Loucy (cell line): ENCODE measurements at regions not wholly inside any gene's neighbourhood (a gene's known extent, or its start where the extent isn't known, plus 50 kb on each side); places are given as distances from the start of the nearest gene placed in this dataset.

ENCODE experiments used
- H2AFZ ChIP-seq: fragments of 200-600 bp; sonication (generic); 2 replicates; pipeline ENCODE4 v1.6.0; 2016; ENCODE audit warnings: antibody characterized with exemption, mild to moderate bottlenecking, low read length, moderate library complexity
- H3F3A ChIP-seq: fragments of 200-600 bp; 2 replicates; pipeline ENCODE4 v1.6.0; 2016; ENCODE audit warnings: antibody characterized with exemption, low read depth, mild to moderate bottlenecking
- H3K27me3 ChIP-seq: fragments of 200-600 bp; sonication (generic); 2 replicates; pipeline ENCODE4 v1.6.1; 2014; ENCODE audit warnings: low read length, mild to moderate bottlenecking; ENCODE audit not compliant: insufficient read depth, poor library complexity, severe bottlenecking
- H3K36me3 ChIP-seq: fragments of 200-600 bp; sonication (generic); 2 replicates; pipeline ENCODE4 v1.6.1; 2016; ENCODE audit warnings: low read length; ENCODE audit not compliant: insufficient read depth
- H3K4me1 ChIP-seq: fragments of 200-600 bp; sonication (generic); 2 replicates; pipeline ENCODE4 v1.5.1; 2014; ENCODE audit warnings: low read length, mild to moderate bottlenecking; ENCODE audit not compliant: insufficient read depth, poor library complexity, severe bottlenecking
- H3K4me2 ChIP-seq: fragments of 200-600 bp; sonication (generic); 2 replicates; pipeline ENCODE4 v1.6.0; 2014; ENCODE audit warnings: antibody characterized with exemption, low read length, low read depth, mild to moderate bottlenecking; ENCODE audit not compliant: poor library complexity, severe bottlenecking
- H3K4me3 ChIP-seq: fragments of 200-600 bp; sonication (generic); 2 replicates; pipeline ENCODE4 v1.5.1; 2014; ENCODE audit warnings: low read length, mild to moderate bottlenecking, mixed read lengths; ENCODE audit not compliant: poor library complexity, severe bottlenecking
- H3K79me2 ChIP-seq: fragments of 200-600 bp; sonication (generic); 2 replicates; pipeline ENCODE4 v1.6.1; 2014; ENCODE audit warnings: low read length; ENCODE audit not compliant: insufficient read depth
- H3K9ac ChIP-seq: fragments of 200-600 bp; sonication (generic); 2 replicates; pipeline ENCODE4 v1.6.0; 2014; ENCODE audit warnings: mild to moderate bottlenecking, low read depth, low read length, moderate library complexity; ENCODE audit not compliant: poor library complexity, severe bottlenecking
- H3K9me2 ChIP-seq: fragments of 200-600 bp; sonication (generic); replicated peaks from 2 replicates; pipeline ENCODE4 v1.6.1; 2016; ENCODE audit warnings: low read depth, low read length, mixed read lengths
- H3K9me3 ChIP-seq: fragments of 200-600 bp; sonication (generic); 2 replicates; pipeline ENCODE4 v1.6.1; 2014; ENCODE audit warnings: mild to moderate bottlenecking, antibody characterized with exemption, low read length, low read depth; ENCODE audit not compliant: insufficient read depth
- H4K20me1 ChIP-seq: fragments of 200-600 bp; sonication (generic); 2 replicates; pipeline ENCODE4 v1.6.0; 2014; ENCODE audit warnings: antibody characterized with exemption, low read length, mild to moderate bottlenecking; ENCODE audit not compliant: insufficient read depth, poor library complexity, severe bottlenecking
- EZH2phosphoT487 ChIP-seq: fragments of 200-600 bp; IDR thresholded peaks from 2 replicates; pipeline ENCODE4 v1.6.1; 2018; ENCODE audit warnings: antibody characterized with exemption, mild to moderate bottlenecking, moderate library complexity, borderline replicate concordance
- TF ChIP-seq, protein P1 (sequence below): fragments of 200-600 bp; sonication (generic); conservative IDR thresholded peaks from 2 replicates; pipeline ENCODE4 v1.5.1; 2014; ENCODE audit warnings: mild to moderate bottlenecking, antibody characterized with exemption, low read length

DNA sequence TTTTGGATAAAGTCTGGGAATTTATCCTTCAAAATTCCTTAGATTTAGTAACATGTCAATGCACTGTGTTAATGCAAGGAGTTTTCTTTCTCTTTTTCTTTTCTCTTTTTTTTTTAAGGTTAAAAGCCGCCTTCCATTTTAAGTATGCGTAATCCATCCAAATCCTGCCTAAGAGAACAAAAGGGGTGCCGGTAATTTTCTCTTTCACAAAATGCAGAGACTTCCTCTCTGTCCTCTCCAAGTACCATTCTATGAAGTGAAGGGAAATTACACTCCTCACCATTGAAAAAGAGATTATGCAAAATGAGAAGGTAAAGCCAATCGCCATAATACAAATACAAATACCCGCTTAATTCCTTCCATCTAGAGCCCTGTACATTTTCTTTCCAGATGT is 273.8 kb downstream of the BLID start:
- Histone ChIP-seq H3K4me1 (no peaks in the 10 kb centered on the region), H3K4me2 (no peak overlapping the region), H4K20me1 (no peaks in the 10 kb centered on the region), H3K36me3 (no peaks in the 10 kb centered on the region), H3F3A (no peaks in the 10 kb centered on the region), H3K9ac (no peak overlapping the region), H3K4me3 (no peak overlapping the region), H3K79me2 (no peaks in the 10 kb centered on the region), H3K27me3 (no peaks in the 10 kb centered on the region), H3K9me3 (no peaks in the 10 kb centered on the region), H3K9me2 (no peaks in the 10 kb centered on the region), H2AFZ (no peak overlapping the region)
- TF ChIP-seq, protein P1, sequence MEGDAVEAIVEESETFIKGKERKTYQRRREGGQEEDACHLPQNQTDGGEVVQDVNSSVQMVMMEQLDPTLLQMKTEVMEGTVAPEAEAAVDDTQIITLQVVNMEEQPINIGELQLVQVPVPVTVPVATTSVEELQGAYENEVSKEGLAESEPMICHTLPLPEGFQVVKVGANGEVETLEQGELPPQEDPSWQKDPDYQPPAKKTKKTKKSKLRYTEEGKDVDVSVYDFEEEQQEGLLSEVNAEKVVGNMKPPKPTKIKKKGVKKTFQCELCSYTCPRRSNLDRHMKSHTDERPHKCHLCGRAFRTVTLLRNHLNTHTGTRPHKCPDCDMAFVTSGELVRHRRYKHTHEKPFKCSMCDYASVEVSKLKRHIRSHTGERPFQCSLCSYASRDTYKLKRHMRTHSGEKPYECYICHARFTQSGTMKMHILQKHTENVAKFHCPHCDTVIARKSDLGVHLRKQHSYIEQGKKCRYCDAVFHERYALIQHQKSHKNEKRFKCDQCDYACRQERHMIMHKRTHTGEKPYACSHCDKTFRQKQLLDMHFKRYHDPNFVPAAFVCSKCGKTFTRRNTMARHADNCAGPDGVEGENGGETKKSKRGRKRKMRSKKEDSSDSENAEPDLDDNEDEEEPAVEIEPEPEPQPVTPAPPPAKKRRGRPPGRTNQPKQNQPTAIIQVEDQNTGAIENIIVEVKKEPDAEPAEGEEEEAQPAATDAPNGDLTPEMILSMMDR: no peak
- TF ChIP-seq EZH2phosphoT487: no peak

DNA sequence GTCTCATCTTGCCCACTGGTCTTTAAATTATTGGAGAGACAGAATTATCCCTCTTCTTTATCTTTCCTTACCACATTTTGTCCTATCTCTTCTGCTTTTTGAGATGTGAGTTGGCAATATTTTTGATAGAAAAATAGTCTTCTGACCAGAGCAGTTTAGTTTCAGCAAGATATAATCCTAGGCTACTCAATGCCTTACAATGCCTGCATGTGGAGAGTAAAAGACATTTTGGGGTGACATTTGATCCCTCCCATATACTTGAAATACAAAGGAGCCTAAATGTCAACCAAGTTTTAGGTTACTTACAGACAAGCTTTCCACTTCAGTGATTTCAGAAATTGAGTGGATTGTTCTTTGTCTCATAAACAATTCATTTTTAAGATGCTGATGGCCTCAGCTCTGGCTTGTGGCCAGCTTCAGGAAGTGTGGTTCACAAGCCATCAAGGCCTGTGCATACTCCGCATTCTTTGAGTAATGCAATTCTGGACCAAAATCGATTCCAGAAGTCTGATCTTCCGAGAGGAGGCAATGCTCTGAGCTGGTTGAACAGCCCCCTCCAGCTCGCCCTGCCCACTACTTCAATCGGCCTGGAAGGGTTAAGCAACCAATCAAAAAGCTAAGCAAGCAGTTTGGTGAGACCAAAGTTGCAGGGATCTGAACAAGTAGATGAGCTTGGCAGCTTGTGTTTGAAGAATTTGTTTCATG is 274.4 kb downstream of the BLID start:
- Histone ChIP-seq H3K4me1 (no peaks in the 10 kb centered on the region), H3K9me2 (no peaks in the 10 kb centered on the region), H4K20me1 (no peaks in the 10 kb centered on the region), H3K36me3 (no peaks in the 10 kb centered on the region), H3K79me2 (no peaks in the 10 kb centered on the region), H3K9me3 (no peaks in the 10 kb centered on the region), H3K27me3 (no peaks in the 10 kb centered on the region), H3F3A (no peaks in the 10 kb centered on the region), H3K4me3 (no peak overlapping the region), H3K4me2 (no peak overlapping the region), H3K9ac (no peak overlapping the region), H2AFZ (no peak overlapping the region)
- no peak for TF ChIP-seq EZH2phosphoT487
- TF ChIP-seq, protein P1: no peak

DNA sequence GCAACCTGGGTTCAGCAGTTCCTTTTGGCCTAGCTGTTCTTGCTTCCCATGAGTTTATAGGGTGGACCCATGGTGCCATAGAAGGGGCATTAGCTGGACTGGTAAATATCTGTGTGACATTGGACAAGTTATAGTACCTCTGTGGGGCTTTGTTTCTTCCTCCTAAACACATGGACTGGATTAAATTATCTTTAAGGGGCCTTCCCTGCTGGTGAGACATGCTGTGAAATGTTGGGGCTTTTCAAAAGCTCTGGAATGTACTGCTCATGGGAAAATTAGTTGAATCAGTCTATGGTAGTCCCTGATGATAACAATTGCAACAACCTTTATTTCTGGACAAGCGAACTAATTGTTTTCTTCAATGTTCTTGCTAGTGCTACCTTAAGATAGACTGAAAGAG is 276.2 kb downstream of the BLID start:
- Histone ChIP-seq H2AFZ (no peak overlapping the region), H3K27me3 (no peaks in the 10 kb centered on the region), H3K36me3 (no peaks in the 10 kb centered on the region), H3K79me2 (no peaks in the 10 kb centered on the region), H3K4me2 (no peak overlapping the region), H3F3A (no peaks in the 10 kb centered on the region), H3K9me2 (no peaks in the 10 kb centered on the region), H3K4me1 (no peaks in the 10 kb centered on the region), H3K9ac (no peak overlapping the region), H3K4me3 (no peak overlapping the region), H3K9me3 (no peaks in the 10 kb centered on the region), H4K20me1 (no peaks in the 10 kb centered on the region)
- TF ChIP-seq, protein P1: no peak
- TF ChIP-seq EZH2phosphoT487: no peak
